ENCODE measurements at regions not wholly inside any gene's neighbourhood (a gene's known extent, or its start where the extent isn't known, plus 50 kb on each side); places are given as distances from the start of the nearest gene placed in this dataset.

- TF ChIP-seq, protein P1, sequence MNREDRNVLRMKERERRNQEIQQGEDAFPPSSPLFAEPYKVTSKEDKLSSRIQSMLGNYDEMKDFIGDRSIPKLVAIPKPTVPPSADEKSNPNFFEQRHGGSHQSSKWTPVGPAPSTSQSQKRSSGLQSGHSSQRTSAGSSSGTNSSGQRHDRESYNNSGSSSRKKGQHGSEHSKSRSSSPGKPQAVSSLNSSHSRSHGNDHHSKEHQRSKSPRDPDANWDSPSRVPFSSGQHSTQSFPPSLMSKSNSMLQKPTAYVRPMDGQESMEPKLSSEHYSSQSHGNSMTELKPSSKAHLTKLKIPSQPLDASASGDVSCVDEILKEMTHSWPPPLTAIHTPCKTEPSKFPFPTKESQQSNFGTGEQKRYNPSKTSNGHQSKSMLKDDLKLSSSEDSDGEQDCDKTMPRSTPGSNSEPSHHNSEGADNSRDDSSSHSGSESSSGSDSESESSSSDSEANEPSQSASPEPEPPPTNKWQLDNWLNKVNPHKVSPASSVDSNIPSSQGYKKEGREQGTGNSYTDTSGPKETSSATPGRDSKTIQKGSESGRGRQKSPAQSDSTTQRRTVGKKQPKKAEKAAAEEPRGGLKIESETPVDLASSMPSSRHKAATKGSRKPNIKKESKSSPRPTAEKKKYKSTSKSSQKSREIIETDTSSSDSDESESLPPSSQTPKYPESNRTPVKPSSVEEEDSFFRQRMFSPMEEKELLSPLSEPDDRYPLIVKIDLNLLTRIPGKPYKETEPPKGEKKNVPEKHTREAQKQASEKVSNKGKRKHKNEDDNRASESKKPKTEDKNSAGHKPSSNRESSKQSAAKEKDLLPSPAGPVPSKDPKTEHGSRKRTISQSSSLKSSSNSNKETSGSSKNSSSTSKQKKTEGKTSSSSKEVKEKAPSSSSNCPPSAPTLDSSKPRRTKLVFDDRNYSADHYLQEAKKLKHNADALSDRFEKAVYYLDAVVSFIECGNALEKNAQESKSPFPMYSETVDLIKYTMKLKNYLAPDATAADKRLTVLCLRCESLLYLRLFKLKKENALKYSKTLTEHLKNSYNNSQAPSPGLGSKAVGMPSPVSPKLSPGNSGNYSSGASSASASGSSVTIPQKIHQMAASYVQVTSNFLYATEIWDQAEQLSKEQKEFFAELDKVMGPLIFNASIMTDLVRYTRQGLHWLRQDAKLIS (CRISPR knock-in tag; IDR thresholded peaks at IDR 0.05; ENCODE audit: borderline replicate concordance) = no peak
- TF ChIP-seq, protein P2, sequence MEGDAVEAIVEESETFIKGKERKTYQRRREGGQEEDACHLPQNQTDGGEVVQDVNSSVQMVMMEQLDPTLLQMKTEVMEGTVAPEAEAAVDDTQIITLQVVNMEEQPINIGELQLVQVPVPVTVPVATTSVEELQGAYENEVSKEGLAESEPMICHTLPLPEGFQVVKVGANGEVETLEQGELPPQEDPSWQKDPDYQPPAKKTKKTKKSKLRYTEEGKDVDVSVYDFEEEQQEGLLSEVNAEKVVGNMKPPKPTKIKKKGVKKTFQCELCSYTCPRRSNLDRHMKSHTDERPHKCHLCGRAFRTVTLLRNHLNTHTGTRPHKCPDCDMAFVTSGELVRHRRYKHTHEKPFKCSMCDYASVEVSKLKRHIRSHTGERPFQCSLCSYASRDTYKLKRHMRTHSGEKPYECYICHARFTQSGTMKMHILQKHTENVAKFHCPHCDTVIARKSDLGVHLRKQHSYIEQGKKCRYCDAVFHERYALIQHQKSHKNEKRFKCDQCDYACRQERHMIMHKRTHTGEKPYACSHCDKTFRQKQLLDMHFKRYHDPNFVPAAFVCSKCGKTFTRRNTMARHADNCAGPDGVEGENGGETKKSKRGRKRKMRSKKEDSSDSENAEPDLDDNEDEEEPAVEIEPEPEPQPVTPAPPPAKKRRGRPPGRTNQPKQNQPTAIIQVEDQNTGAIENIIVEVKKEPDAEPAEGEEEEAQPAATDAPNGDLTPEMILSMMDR (IDR thresholded peaks at IDR 0.05) = no peak
- no peak for TF ChIP-seq TP53 (CRISPR knock-in tag; IDR thresholded peaks at IDR 0.05)
- no peak for TF ChIP-seq ZNF138 (CRISPR knock-in tag; conservative IDR thresholded peaks at IDR 0.05)
- no peak for TF ChIP-seq ESRRA (CRISPR knock-in tag; IDR thresholded peaks at IDR 0.05; ENCODE audit: borderline replicate concordance)
- no peak for TF ChIP-seq E2F4 (CRISPR knock-in tag; IDR thresholded peaks at IDR 0.05; ENCODE audit: borderline replicate concordance, low read depth)
- TF ChIP-seq ZNF263 (CRISPR knock-in tag; IDR thresholded peaks at IDR 0.05; ENCODE audit: low read depth) = no peak
Observed at GRCh38 chr4:175916626-175917351, 104.7 kb upstream of the GPM6A start.

All from WTC11 (cell line).